ENCODE measurements at regions not wholly inside any gene's neighbourhood (a gene's known extent, or its start where the extent isn't known, plus 50 kb on each side); places are given as distances from the start of the nearest gene placed in this dataset.

GRCh38 chr6:74609871-74610270 is 596.0 kb downstream of the COL12A1 start:
- H2AFZ ChIP-seq (ENCODE audit: low read length) = no peak overlapping the region
- no peaks in the 10 kb centered on the region for H3K36me3 ChIP-seq (ENCODE audit: insufficient read depth, low read length)
- H3K27me3 ChIP-seq (ENCODE audit: low read length) = no peaks in the 10 kb centered on the region
- H4K20me1 ChIP-seq (ENCODE audit: insufficient read depth, low read depth, low read length) = no peaks in the 10 kb centered on the region
- DNase-seq = no peak
- no peaks in the 10 kb centered on the region for H3K9me2 ChIP-seq (replicated peaks; ENCODE audit: insufficient read depth, low read length)
- no peaks in the 10 kb centered on the region for H3K79me2 ChIP-seq (ENCODE audit: low read length)
- H3K4me3 ChIP-seq (ENCODE audit: low read length) = no peak overlapping the region
- H3K4me1 ChIP-seq (ENCODE audit: low read length) = no peaks in the 10 kb centered on the region
- H3K4me2 ChIP-seq (ENCODE audit: low read depth, low read length, poor library complexity, severe bottlenecking) = no peak overlapping the region
- H3K27ac ChIP-seq (ENCODE audit: low read length) = no peak overlapping the region
- no peak overlapping the region for H3K9ac ChIP-seq (ENCODE audit: low read length)
- H3K9me3 ChIP-seq (ENCODE audit: low read length) = no peaks in the 10 kb centered on the region

GRCh38 chr6:74607934-74608333 is 597.9 kb downstream of the COL12A1 start:
- no peak overlapping the region for H3K9ac ChIP-seq (ENCODE audit: low read length)
- H3K4me3 ChIP-seq (ENCODE audit: low read length) = no peak overlapping the region
- no peaks in the 10 kb centered on the region for H3K79me2 ChIP-seq (ENCODE audit: low read length)
- no peaks in the 10 kb centered on the region for H4K20me1 ChIP-seq (ENCODE audit: insufficient read depth, low read depth, low read length)
- H3K36me3 ChIP-seq (ENCODE audit: insufficient read depth, low read length) = no peaks in the 10 kb centered on the region
- no peaks in the 10 kb centered on the region for H3K9me3 ChIP-seq (ENCODE audit: low read length)
- DNase-seq = no peak
- H3K27me3 ChIP-seq (ENCODE audit: low read length) = no peaks in the 10 kb centered on the region
- no peak overlapping the region for H3K27ac ChIP-seq (ENCODE audit: low read length)
- H3K4me1 ChIP-seq (ENCODE audit: low read length) = no peaks in the 10 kb centered on the region
- no peak overlapping the region for H2AFZ ChIP-seq (ENCODE audit: low read length)
- H3K4me2 ChIP-seq (ENCODE audit: low read depth, low read length, poor library complexity, severe bottlenecking) = no peak overlapping the region
- H3K9me2 ChIP-seq (replicated peaks; ENCODE audit: insufficient read depth, low read length) = no peaks in the 10 kb centered on the region

- no peak for DNase-seq
- Histone ChIP-seq H3K79me2 (ENCODE audit: low read length) (no peaks in the 10 kb centered on the region), H3K9me2 (replicated peaks; ENCODE audit: insufficient read depth, low read length) (no peaks in the 10 kb centered on the region), H3K4me3 (ENCODE audit: low read length) (no peak overlapping the region), H3K9me3 (ENCODE audit: low read length) (no peaks in the 10 kb centered on the region), H2AFZ (ENCODE audit: low read length) (no peak overlapping the region), H3K4me1 (ENCODE audit: low read length) (no peaks in the 10 kb centered on the region), H3K27me3 (ENCODE audit: low read length) (no peaks in the 10 kb centered on the region), H3K4me2 (ENCODE audit: low read depth, low read length, poor library complexity, severe bottlenecking) (no peak overlapping the region), H3K36me3 (ENCODE audit: insufficient read depth, low read length) (no peaks in the 10 kb centered on the region), H3K9ac (ENCODE audit: low read length) (no peak overlapping the region), H4K20me1 (ENCODE audit: insufficient read depth, low read depth, low read length) (no peaks in the 10 kb centered on the region), H3K27ac (ENCODE audit: low read length) (no peak overlapping the region)
These were observed 598.4 kb downstream of the COL12A1 start for GRCh38 chr6:74607468-74607867.

GRCh38 chr6:74606582-74607071 is 599.2 kb downstream of the COL12A1 start:
- H3K9ac ChIP-seq (ENCODE audit: low read length) = no peak overlapping the region
- no peak overlapping the region for H3K4me3 ChIP-seq (ENCODE audit: low read length)
- no peaks in the 10 kb centered on the region for H3K27me3 ChIP-seq (ENCODE audit: low read length)
- no peak overlapping the region for H3K4me2 ChIP-seq (ENCODE audit: low read depth, low read length, poor library complexity, severe bottlenecking)
- no peak overlapping the region for H2AFZ ChIP-seq (ENCODE audit: low read length)
- H3K36me3 ChIP-seq (ENCODE audit: insufficient read depth, low read length) = no peaks in the 10 kb centered on the region
- DNase-seq = no peak
- H3K9me3 ChIP-seq (ENCODE audit: low read length) = no peaks in the 10 kb centered on the region
- no peaks in the 10 kb centered on the region for H3K4me1 ChIP-seq (ENCODE audit: low read length)
- H3K9me2 ChIP-seq (replicated peaks; ENCODE audit: insufficient read depth, low read length) = peaks cover 4% of the 10 kb centered on the region; the same call in 1 of the 2 replicates
- H3K79me2 ChIP-seq (ENCODE audit: low read length) = no peaks in the 10 kb centered on the region
- no peak overlapping the region for H3K27ac ChIP-seq (ENCODE audit: low read length)
- no peaks in the 10 kb centered on the region for H4K20me1 ChIP-seq (ENCODE audit: insufficient read depth, low read depth, low read length)

GRCh38 chr6:74605922-74606581 is 599.8 kb downstream of the COL12A1 start:
- no peak overlapping the region for H3K4me3 ChIP-seq (ENCODE audit: low read length)
- no peak for DNase-seq
- H3K9me3 ChIP-seq (ENCODE audit: low read length) = no peaks in the 10 kb centered on the region
- H4K20me1 ChIP-seq (ENCODE audit: insufficient read depth, low read depth, low read length) = no peaks in the 10 kb centered on the region
- no peak overlapping the region for H3K4me2 ChIP-seq (ENCODE audit: low read depth, low read length, poor library complexity, severe bottlenecking)
- no peaks in the 10 kb centered on the region for H3K36me3 ChIP-seq (ENCODE audit: insufficient read depth, low read length)
- no peak overlapping the region for H2AFZ ChIP-seq (ENCODE audit: low read length)
- no peaks in the 10 kb centered on the region for H3K27me3 ChIP-seq (ENCODE audit: low read length)
- H3K9ac ChIP-seq (ENCODE audit: low read length) = no peak overlapping the region
- H3K9me2 ChIP-seq (replicated peaks; ENCODE audit: insufficient read depth, low read length) = peaks cover 4% of the 10 kb centered on the region; the same call in 1 of the 2 replicates
- no peaks in the 10 kb centered on the region for H3K4me1 ChIP-seq (ENCODE audit: low read length)
- no peaks in the 10 kb centered on the region for H3K79me2 ChIP-seq (ENCODE audit: low read length)
- H3K27ac ChIP-seq (ENCODE audit: low read length) = no peak overlapping the region

GRCh38 chr6:74604279-74604678 is 601.6 kb downstream of the COL12A1 start:
- no peak overlapping the region for H2AFZ ChIP-seq (ENCODE audit: low read length)
- no peak overlapping the region for H3K27ac ChIP-seq (ENCODE audit: low read length)
- no peaks in the 10 kb centered on the region for H3K79me2 ChIP-seq (ENCODE audit: low read length)
- no peaks in the 10 kb centered on the region for H3K36me3 ChIP-seq (ENCODE audit: insufficient read depth, low read length)
- H3K9me3 ChIP-seq (ENCODE audit: low read length) = no peaks in the 10 kb centered on the region
- no peaks in the 10 kb centered on the region for H4K20me1 ChIP-seq (ENCODE audit: insufficient read depth, low read depth, low read length)
- H3K4me2 ChIP-seq (ENCODE audit: low read depth, low read length, poor library complexity, severe bottlenecking) = no peak overlapping the region
- no peak overlapping the region for H3K9ac ChIP-seq (ENCODE audit: low read length)
- H3K9me2 ChIP-seq (replicated peaks; ENCODE audit: insufficient read depth, low read length) = peaks cover 4% of the 10 kb centered on the region; the same call in 1 of the 2 replicates
- no peaks in the 10 kb centered on the region for H3K4me1 ChIP-seq (ENCODE audit: low read length)
- no peak overlapping the region for H3K4me3 ChIP-seq (ENCODE audit: low read length)
- DNase-seq = no peak
- H3K27me3 ChIP-seq (ENCODE audit: low read length) = no peaks in the 10 kb centered on the region

GRCh38 chr6:74603322-74604076 is 602.4 kb downstream of the COL12A1 start:
- no peak overlapping the region for H2AFZ ChIP-seq (ENCODE audit: low read length)
- no peak overlapping the region for H3K4me3 ChIP-seq (ENCODE audit: low read length)
- H3K27ac ChIP-seq (ENCODE audit: low read length) = no peak overlapping the region
- H3K9ac ChIP-seq (ENCODE audit: low read length) = no peak overlapping the region
- H4K20me1 ChIP-seq (ENCODE audit: insufficient read depth, low read depth, low read length) = no peaks in the 10 kb centered on the region
- H3K4me1 ChIP-seq (ENCODE audit: low read length) = no peaks in the 10 kb centered on the region
- no peak for DNase-seq
- no peak overlapping the region for H3K4me2 ChIP-seq (ENCODE audit: low read depth, low read length, poor library complexity, severe bottlenecking)
- no peaks in the 10 kb centered on the region for H3K79me2 ChIP-seq (ENCODE audit: low read length)
- H3K9me3 ChIP-seq (ENCODE audit: low read length) = no peaks in the 10 kb centered on the region
- H3K9me2 ChIP-seq (replicated peaks; ENCODE audit: insufficient read depth, low read length) = peaks cover 4% of the 10 kb centered on the region; the same call in 1 of the 2 replicates
- no peaks in the 10 kb centered on the region for H3K27me3 ChIP-seq (ENCODE audit: low read length)
- H3K36me3 ChIP-seq (ENCODE audit: insufficient read depth, low read length) = no peaks in the 10 kb centered on the region

GRCh38 chr6:74602206-74602605 is 603.6 kb downstream of the COL12A1 start:
- DNase-seq = no peak
- no peak overlapping the region for H2AFZ ChIP-seq (ENCODE audit: low read length)
- H3K79me2 ChIP-seq (ENCODE audit: low read length) = no peaks in the 10 kb centered on the region
- H4K20me1 ChIP-seq (ENCODE audit: insufficient read depth, low read depth, low read length) = no peaks in the 10 kb centered on the region
- H3K9me2 ChIP-seq (replicated peaks; ENCODE audit: insufficient read depth, low read length) = peaks cover 4% of the 10 kb centered on the region; the same call in 1 of the 2 replicates
- no peak overlapping the region for H3K4me3 ChIP-seq (ENCODE audit: low read length)
- H3K4me2 ChIP-seq (ENCODE audit: low read depth, low read length, poor library complexity, severe bottlenecking) = no peak overlapping the region
- H3K27ac ChIP-seq (ENCODE audit: low read length) = no peak overlapping the region
- no peaks in the 10 kb centered on the region for H3K4me1 ChIP-seq (ENCODE audit: low read length)
- 0 out of 2 replicates have a peak, but pooled peaks cover 3% of the 10 kb centered on the region for H3K27me3 ChIP-seq (ENCODE audit: low read length)
- no peaks in the 10 kb centered on the region for H3K9me3 ChIP-seq (ENCODE audit: low read length)
- no peak overlapping the region for H3K9ac ChIP-seq (ENCODE audit: low read length)
- no peaks in the 10 kb centered on the region for H3K36me3 ChIP-seq (ENCODE audit: insufficient read depth, low read length)

Data from Karpas-422 (cell line).